ENCODE measurements at regions not wholly inside any gene's neighbourhood (a gene's known extent, or its start where the extent isn't known, plus 50 kb on each side); places are given as distances from the start of the nearest gene placed in this dataset.

GRCh38 chr16:82248012-82248656 is 78.1 kb upstream of the MPHOSPH6 start:
- TF ChIP-seq, protein P1, sequence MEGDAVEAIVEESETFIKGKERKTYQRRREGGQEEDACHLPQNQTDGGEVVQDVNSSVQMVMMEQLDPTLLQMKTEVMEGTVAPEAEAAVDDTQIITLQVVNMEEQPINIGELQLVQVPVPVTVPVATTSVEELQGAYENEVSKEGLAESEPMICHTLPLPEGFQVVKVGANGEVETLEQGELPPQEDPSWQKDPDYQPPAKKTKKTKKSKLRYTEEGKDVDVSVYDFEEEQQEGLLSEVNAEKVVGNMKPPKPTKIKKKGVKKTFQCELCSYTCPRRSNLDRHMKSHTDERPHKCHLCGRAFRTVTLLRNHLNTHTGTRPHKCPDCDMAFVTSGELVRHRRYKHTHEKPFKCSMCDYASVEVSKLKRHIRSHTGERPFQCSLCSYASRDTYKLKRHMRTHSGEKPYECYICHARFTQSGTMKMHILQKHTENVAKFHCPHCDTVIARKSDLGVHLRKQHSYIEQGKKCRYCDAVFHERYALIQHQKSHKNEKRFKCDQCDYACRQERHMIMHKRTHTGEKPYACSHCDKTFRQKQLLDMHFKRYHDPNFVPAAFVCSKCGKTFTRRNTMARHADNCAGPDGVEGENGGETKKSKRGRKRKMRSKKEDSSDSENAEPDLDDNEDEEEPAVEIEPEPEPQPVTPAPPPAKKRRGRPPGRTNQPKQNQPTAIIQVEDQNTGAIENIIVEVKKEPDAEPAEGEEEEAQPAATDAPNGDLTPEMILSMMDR (IDR thresholded peaks at IDR 0.05), result no peak
- TF ChIP-seq TCF12 (IDR thresholded peaks at IDR 0.05), result no peak
- TF ChIP-seq NFIC (IDR thresholded peaks at IDR 0.05; ENCODE audit: borderline replicate concordance), result no peak
- no peak for TF ChIP-seq USF1 (IDR thresholded peaks at IDR 0.05; ENCODE audit: borderline replicate concordance, low read depth)
- no peak for TF ChIP-seq TEAD4 (IDR thresholded peaks at IDR 0.05; ENCODE audit: borderline replicate concordance, insufficient read depth)
- no peak for TF ChIP-seq CHD2 (IDR thresholded peaks at IDR 0.05; ENCODE audit: low read length, partially characterized antibody)
- no peak for TF ChIP-seq GABPA (IDR thresholded peaks at IDR 0.05; ENCODE audit: low read depth)

Measured in SK-N-SH (cell line).